ENCODE measurements at regions not wholly inside any gene's neighbourhood (a gene's known extent, or its start where the extent isn't known, plus 50 kb on each side); places are given as distances from the start of the nearest gene placed in this dataset.

DNA sequence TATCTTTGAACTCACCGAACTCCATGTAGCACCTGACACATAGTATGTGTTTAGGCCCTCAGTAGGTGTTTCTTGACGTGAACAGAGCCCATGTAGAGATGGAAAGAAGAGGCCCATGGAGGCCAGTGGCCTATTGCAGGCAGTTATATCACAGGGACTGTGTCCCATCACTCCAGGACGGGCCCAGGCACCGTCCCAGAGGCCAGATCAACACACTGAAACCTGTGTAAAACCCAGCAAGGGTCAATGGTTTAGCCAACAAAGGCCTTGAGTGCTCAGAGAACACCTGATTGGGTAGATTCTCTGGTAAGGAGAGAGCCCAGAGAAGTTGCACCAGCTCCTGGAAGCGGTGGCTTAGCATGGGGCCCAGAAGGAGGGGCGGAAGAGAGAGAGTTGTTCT is 82.8 kb downstream of the INHBB start:
- DNase-seq: no peak

DNA sequence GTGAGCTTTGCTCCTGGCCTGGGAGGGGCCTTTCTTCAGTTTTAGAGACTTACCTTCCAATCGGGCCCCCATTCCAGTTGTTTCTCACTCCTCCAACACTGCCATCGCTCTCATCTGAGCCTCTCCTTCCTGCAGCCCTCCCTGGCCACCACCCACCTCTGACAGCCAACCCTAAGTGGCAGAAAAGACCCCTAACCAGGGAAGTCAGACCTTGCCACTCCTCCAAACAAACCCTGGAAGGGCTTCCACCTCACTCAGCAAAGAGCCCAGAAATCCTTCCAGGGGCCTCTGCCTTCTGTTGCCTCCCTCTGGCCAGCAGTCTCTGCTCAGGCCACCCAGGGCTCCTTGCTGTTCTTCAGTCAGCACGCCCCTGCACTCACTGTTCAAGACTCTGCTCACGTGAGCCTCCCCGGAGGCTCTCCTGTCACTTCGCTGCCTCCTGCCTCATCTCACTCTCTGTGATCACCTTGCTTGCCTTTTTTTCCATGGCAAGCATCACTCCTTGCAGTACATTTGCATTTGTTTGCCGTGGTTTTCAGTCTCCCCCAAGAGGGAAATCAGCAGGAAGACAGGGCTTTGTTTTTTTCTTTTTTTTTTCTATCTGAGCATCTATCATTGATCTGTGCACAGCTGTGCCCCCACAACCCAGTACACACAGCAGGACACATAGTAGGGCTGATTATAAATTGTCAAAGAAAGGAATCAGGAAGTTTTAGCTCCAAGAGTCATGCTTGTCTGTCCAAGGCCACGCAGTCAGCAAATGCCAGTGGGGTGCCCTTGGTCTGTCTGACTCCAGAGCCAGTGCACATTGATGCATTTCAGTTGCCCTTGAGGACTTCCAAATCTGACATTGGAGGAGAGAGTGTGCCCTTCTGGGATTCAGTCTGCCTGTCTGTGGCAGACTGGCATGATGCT is 83.9 kb downstream of the INHBB start:
- DNase-seq: no peak

DNA sequence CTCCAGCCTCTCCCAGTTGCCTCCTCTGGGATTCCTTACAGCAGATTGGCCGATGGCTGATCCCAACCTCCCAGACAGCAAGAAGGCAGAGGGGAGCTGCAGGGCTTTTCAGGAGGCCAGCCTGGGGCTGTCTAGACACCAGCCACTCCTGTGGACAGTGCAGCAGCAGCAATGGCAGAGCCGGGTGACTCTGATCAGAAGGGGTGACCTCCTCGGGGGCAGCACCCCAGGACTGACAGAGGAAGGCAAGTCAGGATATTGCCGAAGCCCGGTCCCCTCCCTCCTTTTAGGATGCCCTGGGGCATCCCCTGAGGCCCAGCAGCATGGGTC is 84.5 kb downstream of the INHBB start:
- DNase-seq: no peak

DNA sequence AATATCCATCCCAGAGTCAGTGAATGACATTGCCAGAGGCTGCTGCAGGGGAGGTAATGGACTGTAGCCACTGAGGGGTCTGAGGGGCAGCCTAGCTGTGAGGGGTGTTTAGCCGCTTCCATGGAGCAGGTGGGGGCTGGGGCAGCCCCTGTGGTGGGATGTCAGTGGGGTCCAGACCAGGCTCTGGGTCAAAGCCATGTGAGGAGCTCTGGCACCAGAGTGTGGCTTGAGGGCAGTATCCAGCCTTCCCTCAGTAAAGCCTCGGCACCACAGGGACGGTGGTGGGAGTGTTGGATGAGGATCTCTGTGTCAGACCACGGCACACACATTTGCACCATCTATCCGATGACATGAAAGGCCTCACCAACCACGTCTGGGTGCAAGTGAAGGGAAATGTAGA is 85.0 kb downstream of the INHBB start:
- DNase-seq: no peak

DNA sequence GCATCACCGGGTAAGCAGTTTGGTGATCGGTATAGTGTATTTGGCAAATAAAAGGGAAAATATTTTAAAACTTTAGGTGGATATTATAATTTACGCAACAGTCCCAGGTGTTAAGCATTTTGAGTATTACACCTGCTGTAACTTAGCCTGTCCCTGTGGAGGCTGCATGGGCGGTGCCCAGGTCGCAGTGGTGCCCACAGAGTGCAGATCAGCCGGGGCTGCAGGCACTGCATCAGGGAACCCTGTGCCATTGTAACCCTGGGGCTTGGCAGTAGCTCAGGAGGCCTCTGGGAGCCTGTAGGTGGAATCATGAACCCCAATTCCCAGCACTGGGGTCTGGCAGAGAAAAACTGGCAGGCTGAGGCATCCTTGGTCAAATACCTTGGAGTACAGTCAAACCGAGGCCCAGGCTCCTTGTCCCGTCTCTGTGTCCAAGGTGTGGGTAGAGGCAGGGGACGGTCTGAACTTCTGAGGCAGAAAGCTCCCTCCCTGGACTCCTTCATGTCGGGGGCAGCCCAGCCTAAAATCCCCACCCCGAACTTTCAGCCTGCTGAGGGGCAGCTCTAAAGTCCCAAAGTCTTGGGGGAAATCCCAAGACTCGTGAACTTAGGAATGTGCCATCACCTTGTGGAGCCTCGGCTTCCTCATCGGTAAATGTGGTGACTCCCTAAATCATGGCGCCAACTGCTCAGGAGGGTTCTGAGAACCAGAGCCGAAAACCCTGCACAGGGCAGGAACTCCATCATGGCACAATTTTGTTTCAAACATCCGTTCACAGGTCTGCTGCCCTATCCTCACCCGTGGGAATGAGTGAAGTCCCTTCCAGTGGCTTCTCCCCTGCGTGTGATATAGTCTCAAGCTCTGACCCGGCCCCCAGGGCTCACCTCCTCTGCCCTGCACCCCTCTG is 85.7 kb downstream of the INHBB start:
- DNase-seq: no peak

DNA sequence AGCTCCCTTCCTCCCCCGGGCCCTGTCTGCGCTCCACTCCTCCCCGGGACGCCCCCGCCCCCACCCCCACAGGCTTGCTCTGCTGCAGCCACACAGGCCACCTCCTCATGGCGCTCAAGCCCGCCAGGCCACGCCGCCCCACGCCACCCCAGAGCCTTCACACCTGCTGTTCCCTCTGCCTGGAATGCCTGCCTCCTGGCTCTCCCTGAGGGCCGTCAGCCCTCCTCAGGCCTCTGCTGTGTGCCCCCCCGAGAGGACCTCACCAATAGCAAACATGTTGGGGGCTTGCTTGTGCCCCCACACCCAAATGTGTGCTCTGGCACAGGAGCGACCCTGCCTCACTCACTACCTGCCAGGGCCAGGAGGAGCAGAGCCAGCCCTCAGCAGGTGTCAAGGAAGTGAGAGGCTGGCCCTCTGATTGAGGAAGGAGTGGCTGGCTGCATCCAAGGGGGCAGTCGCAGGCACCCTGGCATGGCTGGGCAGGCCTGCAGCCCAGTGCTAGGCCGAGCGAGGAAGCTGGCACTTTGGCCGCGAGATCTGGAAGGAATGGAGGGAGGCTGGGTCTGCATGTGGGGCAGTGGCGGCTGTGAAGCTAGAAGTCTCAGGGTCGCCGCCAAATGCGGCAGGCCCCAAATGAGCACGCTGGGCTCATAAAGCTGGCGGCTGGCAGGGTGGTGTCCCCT is 86.5 kb downstream of the INHBB start:
- DNase-seq: no peak

DNA sequence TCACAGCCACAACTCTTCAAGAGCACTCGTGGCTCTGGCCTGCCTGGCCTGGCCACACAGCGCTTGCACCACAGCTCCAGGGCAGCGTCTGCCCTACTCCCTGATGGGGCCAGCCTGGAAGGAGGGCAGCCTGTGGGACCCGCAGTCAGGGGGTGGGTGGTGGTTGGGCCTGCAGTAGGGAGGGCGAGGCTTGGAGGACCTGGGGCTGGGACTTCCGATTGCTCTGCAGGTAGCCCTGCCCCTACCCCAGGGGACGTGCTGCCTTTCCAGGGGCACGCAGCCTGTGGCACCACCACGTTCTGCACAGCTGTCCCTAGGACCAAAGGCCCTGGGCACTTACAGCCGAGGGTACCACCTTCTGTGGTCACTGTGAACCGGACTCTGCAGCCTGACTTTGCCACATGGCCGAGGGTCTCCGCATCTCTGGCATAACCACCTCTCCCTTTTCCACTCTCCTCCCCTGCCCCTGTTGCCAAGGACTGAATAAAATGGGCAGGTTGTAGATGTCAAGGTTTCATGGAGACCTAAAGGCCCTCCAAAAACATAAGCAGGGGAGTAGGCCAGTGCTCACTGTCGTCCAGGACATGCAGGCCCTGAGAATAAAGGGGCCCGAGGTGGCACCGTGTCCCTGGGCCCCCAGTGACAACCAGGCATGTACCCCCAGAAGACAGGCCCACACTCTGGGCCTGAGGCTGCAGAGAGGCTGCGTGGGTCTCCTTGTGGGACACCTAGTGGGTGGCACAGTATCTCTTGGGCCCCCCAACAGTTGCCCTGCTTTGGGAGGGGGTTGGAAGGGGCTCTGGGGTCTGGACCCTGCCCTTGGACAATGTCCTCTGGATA is 87.3 kb downstream of the INHBB start:
- DNase-seq: no peak

DNA sequence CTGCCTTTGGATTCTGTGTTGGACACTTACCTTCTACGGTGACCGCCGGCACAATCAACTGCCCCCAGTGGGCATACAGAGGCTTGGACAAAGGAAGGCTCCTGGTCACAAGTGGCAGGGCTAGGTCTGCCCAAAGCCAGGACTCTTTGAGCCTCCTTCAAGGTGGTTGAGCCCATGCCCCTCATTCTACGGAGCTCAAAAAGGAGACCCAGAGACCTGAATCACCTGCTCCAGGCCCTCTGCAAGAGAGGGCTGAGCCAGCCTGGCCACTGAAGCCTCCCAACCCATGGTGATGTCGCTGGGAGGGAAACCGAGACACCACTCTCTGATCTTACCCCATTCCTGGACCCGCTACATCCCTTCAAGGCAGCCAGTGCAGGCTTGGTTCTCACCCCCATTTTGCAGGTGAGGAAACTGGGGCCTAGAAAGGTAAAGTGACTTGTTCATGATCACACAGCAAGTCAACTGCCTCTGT is 87.9 kb downstream of the INHBB start:
- DNase-seq: no peak

DNA sequence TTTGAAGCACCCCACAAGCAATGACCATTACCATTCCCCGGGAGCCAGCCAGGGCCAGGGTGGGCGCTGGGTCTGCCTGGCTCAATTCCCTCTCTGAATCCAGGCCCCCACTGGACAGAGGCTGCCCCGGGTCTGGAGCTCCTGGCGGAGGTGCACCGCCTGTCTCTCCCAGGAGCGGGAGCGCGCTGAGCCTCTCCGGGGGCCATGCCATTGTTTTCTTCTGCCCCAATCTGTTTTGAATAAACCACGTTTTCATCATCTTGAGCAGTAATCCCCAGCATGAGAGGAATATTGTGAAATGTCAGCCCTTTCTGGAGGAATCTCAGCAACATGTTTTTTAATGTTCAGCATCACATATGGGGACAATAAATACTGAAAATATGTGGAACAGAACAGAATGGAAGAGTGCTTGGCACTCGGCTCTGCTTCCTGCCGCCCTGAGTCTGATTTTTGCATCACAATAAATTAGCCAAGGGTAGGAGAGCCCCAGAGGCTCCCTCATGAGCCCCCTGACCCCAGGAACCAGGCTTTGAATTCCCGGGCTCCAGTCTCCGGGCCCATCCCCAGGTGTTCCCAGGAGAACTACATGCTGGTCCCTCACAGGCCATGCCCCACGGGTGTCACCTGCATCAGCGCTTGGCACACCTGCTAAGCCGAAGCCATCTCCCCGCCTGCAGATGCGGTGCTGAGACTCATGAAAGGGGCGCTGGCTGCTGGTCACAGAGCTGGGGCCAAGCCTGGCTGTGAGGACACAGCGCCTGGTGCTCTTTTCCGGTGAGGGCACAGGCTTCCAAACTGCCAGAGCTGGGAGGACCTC is 88.8 kb downstream of the INHBB start:
- DNase-seq: no peak

DNA sequence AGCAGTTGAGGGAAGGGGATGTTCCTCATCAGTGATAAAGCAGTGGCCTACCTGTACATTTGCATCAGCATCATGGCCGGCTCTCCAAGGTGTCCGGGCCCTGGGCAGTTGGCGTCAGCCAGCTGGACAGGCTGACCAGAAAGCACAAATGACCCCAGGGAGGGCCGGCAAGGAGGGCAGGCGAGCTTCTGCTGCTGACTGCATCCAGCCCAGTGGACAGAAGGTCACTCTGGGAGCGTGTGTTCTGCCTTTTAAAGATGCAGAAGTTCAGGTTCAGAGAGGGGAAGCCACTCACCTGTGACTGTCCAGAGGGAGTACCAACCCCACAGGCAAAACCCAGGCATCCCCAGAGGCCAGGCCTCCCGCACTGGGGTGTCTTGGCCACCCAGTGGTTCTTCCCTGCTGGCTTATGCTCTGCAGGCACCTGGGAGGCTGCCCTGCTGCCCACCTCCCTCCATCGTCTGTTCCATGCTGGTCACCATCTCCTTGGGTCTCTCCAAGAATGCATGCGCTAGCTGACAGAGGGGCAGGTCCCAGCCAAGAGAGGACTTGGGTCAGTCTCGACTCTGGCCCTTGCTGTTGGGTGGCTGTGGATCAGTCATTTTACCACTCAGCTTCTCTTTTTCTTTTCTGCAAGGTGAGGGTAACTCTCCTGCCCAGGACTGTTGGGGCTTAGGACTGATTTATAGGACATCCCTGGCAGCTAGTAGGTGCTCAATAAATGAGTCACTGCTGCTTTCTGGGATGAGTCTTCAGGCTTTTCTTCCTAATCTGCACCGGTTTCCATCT is 89.9 kb downstream of the INHBB start:
- DNase-seq: no peak

DNA sequence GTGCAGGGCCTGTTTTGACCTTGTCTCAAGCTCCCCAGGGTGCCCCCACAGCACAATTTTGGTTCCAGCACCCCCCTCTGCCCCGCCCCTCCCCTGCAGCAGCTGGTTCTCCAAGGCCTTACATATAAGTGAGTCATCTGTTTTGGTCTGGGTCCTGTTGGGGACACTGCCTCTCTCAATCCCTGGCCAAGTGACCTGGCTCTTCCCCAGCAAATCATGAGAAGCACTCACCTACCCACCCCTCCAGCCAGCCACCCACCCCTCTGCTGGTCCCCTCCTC is 90.5 kb downstream of the INHBB start:
- DNase-seq: no peak

DNA sequence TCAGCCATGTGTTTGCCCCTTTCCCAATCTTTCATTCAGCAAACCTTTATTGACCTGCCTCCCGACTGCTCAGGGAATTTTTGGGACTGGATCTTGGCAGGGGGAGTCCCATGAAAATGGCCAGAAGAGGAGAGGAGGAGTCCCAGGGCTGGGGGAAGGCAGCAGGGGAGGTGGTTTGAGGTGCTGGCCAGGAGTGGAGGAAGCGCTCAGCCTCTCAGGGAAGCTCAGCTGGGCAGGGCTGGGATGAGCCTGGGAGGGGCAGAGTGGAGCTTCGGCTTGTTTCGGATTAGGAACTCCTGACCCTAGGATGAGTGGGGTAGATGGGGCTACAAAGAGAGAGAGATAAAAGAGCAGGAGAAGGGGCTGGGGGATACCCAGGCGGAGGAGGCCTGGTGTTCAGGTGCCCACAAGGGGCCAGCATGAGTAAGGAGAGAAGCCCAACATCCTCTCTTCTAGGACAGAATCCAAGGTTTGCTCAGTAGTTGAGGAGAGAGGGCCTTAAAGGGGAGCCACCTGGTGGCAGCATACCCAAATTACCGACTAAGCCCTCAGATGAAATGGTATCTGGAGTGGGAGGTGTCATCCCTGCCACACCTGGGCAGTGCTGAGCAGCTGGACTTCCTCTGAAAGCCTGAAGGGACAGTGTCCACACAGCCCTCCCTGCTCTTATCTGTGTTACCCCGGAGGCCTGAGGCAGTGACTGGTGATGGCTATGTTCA is 91.1 kb downstream of the INHBB start:
- DNase-seq: peak in 1 of 2 experiments; percentile 29

DNA sequence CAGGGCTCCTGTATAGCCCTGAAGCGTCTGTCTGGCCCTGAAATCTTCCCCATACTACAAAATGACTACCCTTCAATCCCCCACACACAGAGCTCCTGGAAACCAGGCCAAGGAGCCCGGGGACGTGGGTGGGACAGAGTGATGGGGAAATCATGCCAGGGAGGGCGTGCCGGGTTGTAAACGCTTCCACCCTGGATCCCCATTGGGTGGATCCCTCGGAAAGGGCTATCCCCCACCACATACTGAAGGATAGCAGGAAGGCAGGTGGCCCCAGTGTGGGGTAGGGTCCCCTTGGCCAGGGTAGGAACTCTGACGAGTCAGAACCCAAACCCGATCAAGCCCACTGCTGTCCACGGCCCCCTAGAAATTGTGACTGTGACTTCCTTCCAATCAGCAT is 91.7 kb downstream of the INHBB start:
- no peak for DNase-seq

DNA sequence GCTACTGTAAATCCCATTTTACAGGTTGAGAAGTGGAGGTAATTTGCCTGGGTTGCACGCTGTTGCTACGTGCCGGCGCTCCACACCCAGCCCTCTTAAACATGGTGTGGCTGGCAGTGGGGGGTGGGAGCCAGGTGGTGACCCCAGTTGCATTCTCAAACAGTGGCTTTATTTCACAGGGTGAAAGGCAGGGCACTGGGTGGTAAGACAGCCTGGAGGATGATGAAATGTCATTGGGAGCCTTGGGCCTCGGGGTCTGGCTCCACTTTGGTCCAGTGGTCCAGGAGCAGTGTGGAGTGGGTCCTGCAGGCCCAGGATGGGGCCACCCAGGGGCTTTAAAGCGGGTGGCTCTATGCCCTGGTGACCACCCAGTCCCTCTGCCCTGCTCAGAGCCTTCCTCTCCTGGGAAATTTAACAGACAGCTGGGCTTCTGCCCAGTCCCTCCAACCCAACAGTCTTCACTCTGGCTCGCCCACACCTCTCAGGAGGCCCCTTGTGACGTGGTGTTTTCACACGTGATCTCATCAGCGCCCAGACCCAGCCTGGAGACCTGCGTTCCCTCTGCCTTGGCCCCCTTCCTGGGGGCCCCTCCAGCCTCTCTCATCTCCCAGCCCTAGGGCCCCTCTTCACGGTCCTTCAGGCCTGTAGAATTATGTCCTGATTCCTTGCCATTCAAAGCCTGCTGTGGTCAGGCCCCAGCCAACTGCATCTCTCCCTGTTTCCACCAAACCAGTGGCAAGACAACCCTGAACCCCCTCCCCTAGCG is 92.5 kb downstream of the INHBB start:
- DNase-seq: no peak

DNA sequence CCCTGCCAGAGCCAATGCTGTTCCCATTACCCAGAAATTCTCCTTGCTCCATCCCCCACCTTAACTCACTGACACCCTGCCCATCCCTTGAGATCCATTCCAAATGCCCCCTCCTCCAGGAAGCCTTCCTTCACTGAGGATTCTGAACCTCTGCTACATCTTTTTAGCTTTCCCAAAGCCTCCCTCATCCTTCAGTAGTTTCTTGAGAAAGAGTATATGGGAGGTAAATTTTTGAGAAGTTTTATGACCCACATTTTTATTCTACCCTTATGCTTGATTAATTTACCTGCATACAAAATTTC is 93.1 kb downstream of the INHBB start:
- DNase-seq: no peak

DNA sequence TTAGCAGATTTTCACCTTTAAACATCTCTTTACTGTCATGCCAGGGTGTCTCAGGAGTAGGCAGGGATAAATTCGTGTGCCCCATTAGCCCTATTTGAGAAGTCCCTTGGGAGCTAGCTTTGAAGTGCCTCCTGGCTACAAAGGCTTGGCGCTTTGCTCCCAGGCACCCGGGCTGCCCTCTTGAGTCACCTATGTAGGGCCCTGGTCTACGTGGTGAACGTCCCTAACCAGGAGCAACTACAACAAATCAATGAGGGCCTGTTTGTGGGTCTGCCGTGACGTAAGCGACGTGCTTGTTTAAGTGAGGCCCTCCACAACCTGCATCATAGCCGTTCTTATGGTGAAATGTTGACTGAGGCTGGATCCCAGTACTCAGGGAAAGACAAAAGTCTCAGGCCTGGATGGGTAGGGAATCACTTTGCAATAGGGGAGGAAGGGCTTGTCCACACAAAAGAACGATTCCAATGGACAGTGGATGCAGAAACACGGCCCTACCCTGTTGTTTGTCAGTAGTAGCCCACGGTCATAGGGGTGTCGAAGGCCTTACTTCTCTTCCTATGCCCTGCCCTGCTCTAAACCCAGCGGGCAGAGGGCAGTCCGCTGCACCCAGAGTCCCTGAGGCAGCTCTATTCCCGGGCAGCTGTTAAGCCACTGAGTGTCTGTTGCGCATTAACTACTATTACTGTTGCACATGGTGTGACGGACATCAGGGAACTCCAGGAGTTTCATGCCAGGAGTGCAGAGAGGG is 93.9 kb downstream of the INHBB start:
- DNase-seq: no peak

DNA sequence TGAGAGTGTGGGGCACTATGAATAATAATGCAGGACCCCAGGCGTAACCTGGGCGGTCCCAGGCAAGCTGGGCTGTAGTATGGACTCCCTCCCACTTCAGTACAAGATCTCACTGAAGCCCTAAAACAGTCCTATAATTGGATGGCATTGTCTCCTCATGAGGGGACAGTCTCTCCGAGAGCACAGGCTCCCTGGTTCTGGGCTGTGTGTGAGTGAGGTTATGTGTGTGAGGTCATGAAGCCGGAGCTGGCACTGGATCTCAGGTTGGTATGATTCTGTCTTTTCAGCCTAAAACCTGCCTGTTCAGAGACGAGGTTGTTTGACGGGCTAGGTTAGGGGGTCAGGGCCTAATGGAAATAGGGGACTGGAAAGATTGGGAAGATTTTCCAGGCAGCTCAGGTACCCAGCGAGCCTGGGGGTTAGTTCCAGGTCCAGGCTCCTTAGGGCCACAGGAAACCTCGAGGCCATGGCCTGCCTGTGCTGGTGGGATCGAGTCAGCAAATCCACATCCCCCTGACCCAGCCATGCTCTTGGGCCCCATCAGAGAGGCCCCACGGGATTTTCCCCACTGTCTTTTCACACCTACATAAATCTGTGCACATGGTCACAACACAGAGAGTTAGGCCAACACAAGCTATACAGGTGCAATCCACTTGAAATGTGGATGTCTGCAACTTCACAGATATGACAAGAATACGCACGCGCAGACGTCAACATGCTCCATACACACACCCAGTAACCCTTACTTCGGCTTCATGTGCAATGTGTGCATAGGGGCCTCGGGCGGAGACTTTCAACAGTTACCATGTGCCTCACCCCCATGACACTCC is 94.8 kb downstream of the INHBB start:
- DNase-seq: no peak

DNA sequence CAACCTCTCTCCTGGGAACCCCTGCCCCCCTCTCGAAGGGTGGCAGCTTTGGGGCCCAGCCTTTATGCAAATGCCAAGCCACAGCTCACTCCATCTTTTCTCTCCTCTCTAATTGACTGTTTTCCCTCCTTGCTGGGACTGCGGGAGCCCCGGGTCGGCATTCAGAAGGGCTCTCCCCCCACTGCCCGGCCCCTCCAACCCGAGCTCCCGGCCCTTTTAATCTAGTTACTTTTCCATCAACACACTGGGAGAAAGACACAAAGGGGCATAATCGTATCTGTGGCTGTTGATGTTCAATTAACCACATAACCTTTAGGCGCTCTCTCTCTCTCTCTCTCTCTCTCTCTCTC is 95.4 kb downstream of the INHBB start:
- no peak for DNase-seq

Data from SW 1271 (cell line).